ENCODE measurements at regions not wholly inside any gene's neighbourhood (a gene's known extent, or its start where the extent isn't known, plus 50 kb on each side); places are given as distances from the start of the nearest gene placed in this dataset.

DNA sequence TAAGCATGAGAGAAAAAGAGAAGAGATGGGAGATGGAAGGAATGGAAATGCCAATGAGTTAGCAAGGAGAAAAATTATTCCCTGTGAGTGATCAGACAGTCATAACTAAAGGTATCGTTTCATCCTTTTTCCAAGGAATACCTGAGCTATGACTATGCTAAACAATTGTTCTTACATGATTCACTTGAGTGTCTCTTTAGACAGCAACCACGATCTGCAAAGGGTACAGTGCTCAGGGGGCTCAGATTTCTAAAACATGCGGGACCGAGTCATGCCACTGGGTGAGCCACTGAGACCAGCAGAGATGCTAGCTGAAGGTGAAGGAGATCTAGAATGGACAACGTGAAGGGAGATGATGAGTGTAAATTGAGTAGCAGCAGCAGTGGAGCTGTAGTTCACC is 78.0 kb upstream of the CTTNBP2 start:
- H2AFZ ChIP-seq (ENCODE audit: low read depth, low read length): no peak overlapping the region
- no peaks in the 10 kb centered on the region for H3K9me2 ChIP-seq (ENCODE audit: insufficient read depth, low read length)
- no peaks in the 10 kb centered on the region for H4K20me1 ChIP-seq (ENCODE audit: insufficient read depth)
- no peaks in the 10 kb centered on the region for H3K27me3 ChIP-seq (ENCODE audit: insufficient read depth, low read depth, low read length)
- no peak overlapping the region for H3K9ac ChIP-seq (ENCODE audit: low read length)
- no peak overlapping the region for H3K4me2 ChIP-seq (ENCODE audit: low read length)
- no peaks in the 10 kb centered on the region for H3F3A ChIP-seq (ENCODE audit: insufficient read depth, low read length, poor library complexity, severe bottlenecking)
- H3K4me3 ChIP-seq (ENCODE audit: low read length): no peak overlapping the region
- H3K36me3 ChIP-seq (ENCODE audit: insufficient read depth, low read length): no peaks in the 10 kb centered on the region
- no peak overlapping the region for H3K27ac ChIP-seq (ENCODE audit: low read length)
- H3K79me2 ChIP-seq (replicated peaks; ENCODE audit: insufficient read depth, low read length): no peaks in the 10 kb centered on the region
- H3K9me3 ChIP-seq (ENCODE audit: low read length): no peaks in the 10 kb centered on the region
- TF ChIP-seq RAD21 (conservative IDR thresholded peaks at IDR 0.05) (no peak), POLR2AphosphoS5 (IDR thresholded peaks at IDR 0.05) (no peak), EP300 (conservative IDR thresholded peaks at IDR 0.05; ENCODE audit: poor library complexity, severe bottlenecking) (no peak), TAF1 (IDR thresholded peaks at IDR 0.05; ENCODE audit: low read depth) (no peak), EZH2 (IDR thresholded peaks at IDR 0.05; ENCODE audit: borderline replicate concordance, insufficient read depth, low read length, poor library complexity, severe bottlenecking) (no peak), MXI1 (conservative IDR thresholded peaks at IDR 0.05; ENCODE audit: poor library complexity, severe bottlenecking) (no peak), SMC3 (conservative IDR thresholded peaks at IDR 0.05; ENCODE audit: poor library complexity) (no peak)
- TF ChIP-seq, protein P1, sequence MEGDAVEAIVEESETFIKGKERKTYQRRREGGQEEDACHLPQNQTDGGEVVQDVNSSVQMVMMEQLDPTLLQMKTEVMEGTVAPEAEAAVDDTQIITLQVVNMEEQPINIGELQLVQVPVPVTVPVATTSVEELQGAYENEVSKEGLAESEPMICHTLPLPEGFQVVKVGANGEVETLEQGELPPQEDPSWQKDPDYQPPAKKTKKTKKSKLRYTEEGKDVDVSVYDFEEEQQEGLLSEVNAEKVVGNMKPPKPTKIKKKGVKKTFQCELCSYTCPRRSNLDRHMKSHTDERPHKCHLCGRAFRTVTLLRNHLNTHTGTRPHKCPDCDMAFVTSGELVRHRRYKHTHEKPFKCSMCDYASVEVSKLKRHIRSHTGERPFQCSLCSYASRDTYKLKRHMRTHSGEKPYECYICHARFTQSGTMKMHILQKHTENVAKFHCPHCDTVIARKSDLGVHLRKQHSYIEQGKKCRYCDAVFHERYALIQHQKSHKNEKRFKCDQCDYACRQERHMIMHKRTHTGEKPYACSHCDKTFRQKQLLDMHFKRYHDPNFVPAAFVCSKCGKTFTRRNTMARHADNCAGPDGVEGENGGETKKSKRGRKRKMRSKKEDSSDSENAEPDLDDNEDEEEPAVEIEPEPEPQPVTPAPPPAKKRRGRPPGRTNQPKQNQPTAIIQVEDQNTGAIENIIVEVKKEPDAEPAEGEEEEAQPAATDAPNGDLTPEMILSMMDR (IDR thresholded peaks at IDR 0.05; ENCODE audit: poor library complexity, severe bottlenecking): no peak
- TF ChIP-seq, protein P2, sequence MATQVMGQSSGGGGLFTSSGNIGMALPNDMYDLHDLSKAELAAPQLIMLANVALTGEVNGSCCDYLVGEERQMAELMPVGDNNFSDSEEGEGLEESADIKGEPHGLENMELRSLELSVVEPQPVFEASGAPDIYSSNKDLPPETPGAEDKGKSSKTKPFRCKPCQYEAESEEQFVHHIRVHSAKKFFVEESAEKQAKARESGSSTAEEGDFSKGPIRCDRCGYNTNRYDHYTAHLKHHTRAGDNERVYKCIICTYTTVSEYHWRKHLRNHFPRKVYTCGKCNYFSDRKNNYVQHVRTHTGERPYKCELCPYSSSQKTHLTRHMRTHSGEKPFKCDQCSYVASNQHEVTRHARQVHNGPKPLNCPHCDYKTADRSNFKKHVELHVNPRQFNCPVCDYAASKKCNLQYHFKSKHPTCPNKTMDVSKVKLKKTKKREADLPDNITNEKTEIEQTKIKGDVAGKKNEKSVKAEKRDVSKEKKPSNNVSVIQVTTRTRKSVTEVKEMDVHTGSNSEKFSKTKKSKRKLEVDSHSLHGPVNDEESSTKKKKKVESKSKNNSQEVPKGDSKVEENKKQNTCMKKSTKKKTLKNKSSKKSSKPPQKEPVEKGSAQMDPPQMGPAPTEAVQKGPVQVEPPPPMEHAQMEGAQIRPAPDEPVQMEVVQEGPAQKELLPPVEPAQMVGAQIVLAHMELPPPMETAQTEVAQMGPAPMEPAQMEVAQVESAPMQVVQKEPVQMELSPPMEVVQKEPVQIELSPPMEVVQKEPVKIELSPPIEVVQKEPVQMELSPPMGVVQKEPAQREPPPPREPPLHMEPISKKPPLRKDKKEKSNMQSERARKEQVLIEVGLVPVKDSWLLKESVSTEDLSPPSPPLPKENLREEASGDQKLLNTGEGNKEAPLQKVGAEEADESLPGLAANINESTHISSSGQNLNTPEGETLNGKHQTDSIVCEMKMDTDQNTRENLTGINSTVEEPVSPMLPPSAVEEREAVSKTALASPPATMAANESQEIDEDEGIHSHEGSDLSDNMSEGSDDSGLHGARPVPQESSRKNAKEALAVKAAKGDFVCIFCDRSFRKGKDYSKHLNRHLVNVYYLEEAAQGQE (IDR thresholded peaks at IDR 0.05; ENCODE audit: borderline replicate concordance): no peak

DNA sequence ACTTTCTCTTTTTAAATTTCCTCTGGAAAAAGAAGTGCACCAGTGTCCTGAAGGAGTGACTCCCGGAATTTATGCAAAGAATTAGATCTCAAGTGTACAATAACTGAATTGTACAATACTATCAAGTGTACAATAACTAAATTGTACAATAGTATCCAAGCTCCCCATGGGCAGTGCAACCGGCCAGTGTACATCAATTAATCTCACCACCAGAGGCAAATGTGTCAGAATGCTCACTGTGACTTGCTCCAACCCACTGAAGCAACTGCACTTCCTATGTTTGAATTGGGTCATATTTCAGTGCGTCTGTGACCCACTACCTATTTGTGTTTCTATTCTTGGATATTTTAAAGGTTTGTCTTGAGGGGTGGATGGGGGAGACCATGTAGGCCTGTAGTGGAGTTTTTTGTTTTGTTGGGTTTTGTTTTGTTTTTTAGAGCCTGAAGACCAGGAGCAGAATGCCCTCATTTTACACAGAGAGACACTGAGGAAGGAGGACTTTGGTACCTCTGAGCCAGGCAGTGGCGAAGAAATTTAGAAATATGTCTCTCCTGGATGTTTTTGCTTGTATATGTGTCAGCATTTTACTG is 78.5 kb upstream of the CTTNBP2 start:
- H3K9ac ChIP-seq (ENCODE audit: low read length): no peak overlapping the region
- H3K4me3 ChIP-seq (ENCODE audit: low read length): no peak overlapping the region
- H3K9me2 ChIP-seq (ENCODE audit: insufficient read depth, low read length): no peaks in the 10 kb centered on the region
- no peaks in the 10 kb centered on the region for H3K79me2 ChIP-seq (replicated peaks; ENCODE audit: insufficient read depth, low read length)
- no peaks in the 10 kb centered on the region for H4K20me1 ChIP-seq (ENCODE audit: insufficient read depth)
- H3K27ac ChIP-seq (ENCODE audit: low read length): no peak overlapping the region
- H3K4me2 ChIP-seq (ENCODE audit: low read length): no peak overlapping the region
- H3K36me3 ChIP-seq (ENCODE audit: insufficient read depth, low read length): no peaks in the 10 kb centered on the region
- TF ChIP-seq EZH2 (IDR thresholded peaks at IDR 0.05; ENCODE audit: borderline replicate concordance, insufficient read depth, low read length, poor library complexity, severe bottlenecking) (no peak), TAF1 (IDR thresholded peaks at IDR 0.05; ENCODE audit: low read depth) (no peak), MXI1 (conservative IDR thresholded peaks at IDR 0.05; ENCODE audit: poor library complexity, severe bottlenecking) (no peak), EP300 (conservative IDR thresholded peaks at IDR 0.05; ENCODE audit: poor library complexity, severe bottlenecking) (no peak), POLR2AphosphoS5 (IDR thresholded peaks at IDR 0.05) (no peak), RAD21 (conservative IDR thresholded peaks at IDR 0.05) (no peak), SMC3 (conservative IDR thresholded peaks at IDR 0.05; ENCODE audit: poor library complexity) (no peak)
- TF ChIP-seq, protein P2 (IDR thresholded peaks at IDR 0.05; ENCODE audit: borderline replicate concordance): no peak
- TF ChIP-seq, protein P1 (IDR thresholded peaks at IDR 0.05; ENCODE audit: poor library complexity, severe bottlenecking): no peak
- no peaks in the 10 kb centered on the region for H3F3A ChIP-seq (ENCODE audit: insufficient read depth, low read length, poor library complexity, severe bottlenecking)
- no peak overlapping the region for H2AFZ ChIP-seq (ENCODE audit: low read depth, low read length)
- H3K9me3 ChIP-seq (ENCODE audit: low read length): no peaks in the 10 kb centered on the region
- no peaks in the 10 kb centered on the region for H3K27me3 ChIP-seq (ENCODE audit: insufficient read depth, low read depth, low read length)

Data from neural cell (in vitro differentiated cells).